GM23338 (cell line): ENCODE measurements at regions not wholly inside any gene's neighbourhood (a gene's known extent, or its start where the extent isn't known, plus 50 kb on each side); places are given as distances from the start of the nearest gene placed in this dataset.
"Not testable (repeated sequence)": the region's sequence is repeated elsewhere in the genome, so short reads cannot be mapped to it uniquely, and the experiment has no call there.

Source experiments
- CREB1 ChIP-seq: fragments of 250-450 bp; sonication (Bioruptor Pico); IDR thresholded peaks from 2 replicates; pipeline ENCODE4 v1.5.0; 2020; ENCODE audit warnings: low read depth, mild to moderate bottlenecking, moderate library complexity
- EZH2 ChIP-seq: fragments of 200-600 bp; sonication (generic); IDR thresholded peaks from one replicate; pipeline ENCODE4 v1.8.0; 2017; ENCODE audit warnings: antibody characterized with exemption, mild to moderate bottlenecking, low read depth; ENCODE audit not compliant: unreplicated experiment
- EZH2phosphoT487 ChIP-seq: fragments of 200-600 bp; sonication (generic); IDR thresholded peaks from one replicate; pipeline ENCODE4 v1.8.1; 2018; ENCODE audit warnings: antibody characterized with exemption; ENCODE audit not compliant: unreplicated experiment
- JUNB ChIP-seq: IDR thresholded peaks from one replicate; pipeline ENCODE4 v1.6.1; 2016; ENCODE audit warnings: antibody characterized with exemption; ENCODE audit not compliant: unreplicated experiment
- NANOG ChIP-seq: IDR thresholded peaks from 2 replicates; pipeline ENCODE4 v1.6.1; 2016; ENCODE audit warnings: antibody characterized with exemption, borderline replicate concordance
- POLR2AphosphoS5 ChIP-seq: IDR thresholded peaks from 2 replicates; pipeline ENCODE4 v1.6.1; 2016; ENCODE audit warnings: antibody characterized with exemption, low read depth
- ZNF114 ChIP-seq: fragments of 250-450 bp; sonication (Bioruptor Pico); IDR thresholded peaks from 2 replicates; pipeline ENCODE4 v1.5.0; 2020; ENCODE audit warnings: mild to moderate bottlenecking, moderate library complexity
- TF ChIP-seq, protein P1 (sequence below), 2 experiments: fragments of 200-600 bp in 1 of 2; sonication (generic) in 1 of 2; conservative IDR thresholded peaks; 2 replicates each; pipeline versions ENCODE4 v1.5.1 to v1.6.1; 2016 to 2017; ENCODE audit warnings: antibody characterized with exemption in 2 of 2, low read depth in 2 of 2, mild to moderate bottlenecking in 2 of 2, moderate library complexity in 1 of 2
- TF ChIP-seq, protein P2 (sequence below): IDR thresholded peaks from one replicate; pipeline ENCODE4 v1.6.1; 2018; ENCODE audit warnings: antibody characterized with exemption; ENCODE audit not compliant: unreplicated experiment
- TF ChIP-seq, protein P3 (sequence below): IDR thresholded peaks from 2 replicates; pipeline ENCODE4 v1.6.1; 2016; ENCODE audit warnings: antibody characterized with exemption

DNA sequence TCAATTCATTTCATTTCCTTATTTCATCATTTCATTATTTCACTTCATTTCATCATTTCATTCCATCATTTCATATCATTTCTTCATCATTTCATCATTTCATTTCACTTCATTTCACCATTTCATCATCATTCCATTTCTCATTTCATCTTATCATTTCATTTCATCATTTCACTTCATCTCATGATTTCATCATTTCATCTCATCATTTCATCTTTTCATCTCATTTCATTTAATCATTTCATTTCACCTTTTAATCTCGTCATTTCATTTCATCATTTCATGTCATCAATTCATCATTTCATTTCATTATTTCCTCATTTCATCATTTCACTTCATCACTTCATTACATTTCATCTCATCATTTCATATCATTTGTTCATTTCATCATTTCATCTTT is 177.4 kb downstream of the ZNF92 start:
- TF ChIP-seq, protein P1, sequence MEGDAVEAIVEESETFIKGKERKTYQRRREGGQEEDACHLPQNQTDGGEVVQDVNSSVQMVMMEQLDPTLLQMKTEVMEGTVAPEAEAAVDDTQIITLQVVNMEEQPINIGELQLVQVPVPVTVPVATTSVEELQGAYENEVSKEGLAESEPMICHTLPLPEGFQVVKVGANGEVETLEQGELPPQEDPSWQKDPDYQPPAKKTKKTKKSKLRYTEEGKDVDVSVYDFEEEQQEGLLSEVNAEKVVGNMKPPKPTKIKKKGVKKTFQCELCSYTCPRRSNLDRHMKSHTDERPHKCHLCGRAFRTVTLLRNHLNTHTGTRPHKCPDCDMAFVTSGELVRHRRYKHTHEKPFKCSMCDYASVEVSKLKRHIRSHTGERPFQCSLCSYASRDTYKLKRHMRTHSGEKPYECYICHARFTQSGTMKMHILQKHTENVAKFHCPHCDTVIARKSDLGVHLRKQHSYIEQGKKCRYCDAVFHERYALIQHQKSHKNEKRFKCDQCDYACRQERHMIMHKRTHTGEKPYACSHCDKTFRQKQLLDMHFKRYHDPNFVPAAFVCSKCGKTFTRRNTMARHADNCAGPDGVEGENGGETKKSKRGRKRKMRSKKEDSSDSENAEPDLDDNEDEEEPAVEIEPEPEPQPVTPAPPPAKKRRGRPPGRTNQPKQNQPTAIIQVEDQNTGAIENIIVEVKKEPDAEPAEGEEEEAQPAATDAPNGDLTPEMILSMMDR (conservative IDR thresholded peaks at IDR 0.05; ENCODE audit: low read depth in 2 of 2), result not testable (repeated sequence)
- TF ChIP-seq CREB1 (CRISPR knock-in tag); POLR2AphosphoS5; ZNF114 (CRISPR knock-in tag); EZH2; JUNB; EZH2phosphoT487; NANOG: not testable (repeated sequence)
- TF ChIP-seq, protein P2, sequence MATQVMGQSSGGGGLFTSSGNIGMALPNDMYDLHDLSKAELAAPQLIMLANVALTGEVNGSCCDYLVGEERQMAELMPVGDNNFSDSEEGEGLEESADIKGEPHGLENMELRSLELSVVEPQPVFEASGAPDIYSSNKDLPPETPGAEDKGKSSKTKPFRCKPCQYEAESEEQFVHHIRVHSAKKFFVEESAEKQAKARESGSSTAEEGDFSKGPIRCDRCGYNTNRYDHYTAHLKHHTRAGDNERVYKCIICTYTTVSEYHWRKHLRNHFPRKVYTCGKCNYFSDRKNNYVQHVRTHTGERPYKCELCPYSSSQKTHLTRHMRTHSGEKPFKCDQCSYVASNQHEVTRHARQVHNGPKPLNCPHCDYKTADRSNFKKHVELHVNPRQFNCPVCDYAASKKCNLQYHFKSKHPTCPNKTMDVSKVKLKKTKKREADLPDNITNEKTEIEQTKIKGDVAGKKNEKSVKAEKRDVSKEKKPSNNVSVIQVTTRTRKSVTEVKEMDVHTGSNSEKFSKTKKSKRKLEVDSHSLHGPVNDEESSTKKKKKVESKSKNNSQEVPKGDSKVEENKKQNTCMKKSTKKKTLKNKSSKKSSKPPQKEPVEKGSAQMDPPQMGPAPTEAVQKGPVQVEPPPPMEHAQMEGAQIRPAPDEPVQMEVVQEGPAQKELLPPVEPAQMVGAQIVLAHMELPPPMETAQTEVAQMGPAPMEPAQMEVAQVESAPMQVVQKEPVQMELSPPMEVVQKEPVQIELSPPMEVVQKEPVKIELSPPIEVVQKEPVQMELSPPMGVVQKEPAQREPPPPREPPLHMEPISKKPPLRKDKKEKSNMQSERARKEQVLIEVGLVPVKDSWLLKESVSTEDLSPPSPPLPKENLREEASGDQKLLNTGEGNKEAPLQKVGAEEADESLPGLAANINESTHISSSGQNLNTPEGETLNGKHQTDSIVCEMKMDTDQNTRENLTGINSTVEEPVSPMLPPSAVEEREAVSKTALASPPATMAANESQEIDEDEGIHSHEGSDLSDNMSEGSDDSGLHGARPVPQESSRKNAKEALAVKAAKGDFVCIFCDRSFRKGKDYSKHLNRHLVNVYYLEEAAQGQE, result not testable (repeated sequence)
- TF ChIP-seq, protein P3, sequence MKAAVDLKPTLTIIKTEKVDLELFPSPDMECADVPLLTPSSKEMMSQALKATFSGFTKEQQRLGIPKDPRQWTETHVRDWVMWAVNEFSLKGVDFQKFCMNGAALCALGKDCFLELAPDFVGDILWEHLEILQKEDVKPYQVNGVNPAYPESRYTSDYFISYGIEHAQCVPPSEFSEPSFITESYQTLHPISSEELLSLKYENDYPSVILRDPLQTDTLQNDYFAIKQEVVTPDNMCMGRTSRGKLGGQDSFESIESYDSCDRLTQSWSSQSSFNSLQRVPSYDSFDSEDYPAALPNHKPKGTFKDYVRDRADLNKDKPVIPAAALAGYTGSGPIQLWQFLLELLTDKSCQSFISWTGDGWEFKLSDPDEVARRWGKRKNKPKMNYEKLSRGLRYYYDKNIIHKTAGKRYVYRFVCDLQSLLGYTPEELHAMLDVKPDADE, result not testable (repeated sequence)
